ENCODE measurements at regions not wholly inside any gene's neighbourhood (a gene's known extent, or its start where the extent isn't known, plus 50 kb on each side); places are given as distances from the start of the nearest gene placed in this dataset.
A peak's percentile ranks its signal among the peaks of the same experiment; 100 is the strongest.

DNA sequence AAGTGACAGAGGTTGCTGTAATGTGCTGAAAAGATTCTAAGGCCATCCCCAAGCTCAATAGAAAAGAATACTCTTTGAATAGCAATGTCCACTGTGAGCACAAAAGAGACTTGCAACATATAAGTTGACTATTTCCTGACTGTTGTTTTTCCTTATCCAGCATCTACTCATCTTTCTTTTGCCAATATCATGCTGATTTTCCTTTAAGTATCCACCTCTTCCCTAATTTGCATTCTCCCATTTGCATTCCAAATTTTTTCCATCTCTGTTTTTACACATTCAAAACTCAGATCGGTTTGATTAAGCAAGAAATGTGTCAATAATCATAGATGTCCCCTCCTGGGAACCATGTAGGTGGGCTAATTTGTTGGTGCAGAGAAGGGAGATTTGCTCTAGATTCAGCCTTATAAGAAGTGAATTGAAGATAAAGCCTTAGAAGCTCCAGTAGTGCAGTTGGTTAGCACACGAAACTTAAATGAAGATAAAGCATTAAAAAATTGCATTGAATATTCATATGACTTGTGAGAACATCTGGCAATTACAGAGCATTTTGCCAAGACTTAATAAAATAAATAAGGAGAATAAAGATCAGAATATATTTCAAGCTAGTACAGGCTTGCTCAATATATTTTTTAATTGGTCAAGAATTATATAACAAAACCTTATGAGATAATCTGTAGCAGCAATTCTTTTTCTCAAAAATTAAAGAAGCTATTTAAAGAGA lies 267.6 kb downstream of the TMEM167A start:
- DNase-seq (ENCODE audit: low read depth in 4 of 4, low spot score in 1 of 4): no peak

GRCh38 chr5:82808960-82809359 lies 268.2 kb downstream of the TMEM167A start:
- no peak for DNase-seq (ENCODE audit: low read depth in 4 of 4, low spot score in 1 of 4)

DNA sequence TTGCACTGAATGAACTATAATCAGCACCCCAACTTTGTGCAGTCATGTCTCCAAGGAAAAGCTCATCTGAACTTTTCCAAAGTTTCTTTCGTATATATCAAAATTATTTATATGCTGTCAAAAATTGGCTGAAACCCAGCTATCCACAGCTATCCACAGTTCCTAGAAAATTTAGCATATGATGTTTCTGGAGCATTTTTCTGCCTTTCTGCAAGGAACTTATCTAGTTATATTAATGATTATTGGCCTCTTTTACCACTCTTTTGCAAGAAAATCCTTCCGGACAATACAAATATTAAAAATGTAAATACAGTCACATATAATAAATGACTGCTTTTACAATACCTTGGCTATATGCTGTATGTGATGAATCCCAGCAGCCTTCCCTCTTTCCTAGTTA lies 270.2 kb downstream of the TMEM167A start:
- no peak for DNase-seq (ENCODE audit: low read depth in 4 of 4, low spot score in 1 of 4)

- DNase-seq (ENCODE audit: low read depth in 4 of 4, low spot score in 1 of 4): no peak
Measured at GRCh38 chr5:82806513-82806912, 270.7 kb downstream of the TMEM167A start.

DNA sequence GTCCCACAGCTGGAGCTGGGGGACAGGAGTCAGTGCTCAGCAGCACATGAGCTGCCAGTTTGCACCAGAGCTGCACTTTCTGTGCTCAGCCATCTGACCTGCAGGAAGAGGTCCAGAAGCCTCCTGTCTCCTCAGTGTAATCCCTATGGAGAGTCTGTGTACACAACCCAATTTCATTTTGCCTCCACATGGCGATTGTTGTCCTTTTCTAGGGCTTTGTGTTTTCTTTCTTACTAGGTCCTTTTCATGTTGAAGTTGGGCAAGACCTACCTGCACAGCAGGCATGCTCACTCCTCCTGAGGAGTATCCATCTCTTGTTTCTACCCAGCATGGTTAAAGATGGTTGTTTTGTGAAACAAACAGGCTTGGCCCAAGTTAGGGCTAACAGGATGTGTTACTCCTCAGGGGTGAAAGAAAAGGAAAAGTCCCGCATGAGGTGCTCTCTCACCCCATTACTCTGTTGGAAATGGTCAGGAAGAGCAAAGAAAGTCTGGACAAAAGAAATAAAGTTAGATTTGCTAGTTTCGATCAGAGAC lies 273.0 kb downstream of the TMEM167A start:
- DNase-seq (ENCODE audit: low read depth in 4 of 4, low spot score in 1 of 4): no peak

GRCh38 chr5:82802954-82803353 lies 274.2 kb downstream of the TMEM167A start:
- DNase-seq (ENCODE audit: low read depth in 4 of 4, low spot score in 1 of 4): no peak

- DNase-seq (ENCODE audit: low read depth in 4 of 4, low spot score in 1 of 4): no peak
Measured at GRCh38 chr5:82800826-82801225, 276.4 kb downstream of the TMEM167A start.

DNA sequence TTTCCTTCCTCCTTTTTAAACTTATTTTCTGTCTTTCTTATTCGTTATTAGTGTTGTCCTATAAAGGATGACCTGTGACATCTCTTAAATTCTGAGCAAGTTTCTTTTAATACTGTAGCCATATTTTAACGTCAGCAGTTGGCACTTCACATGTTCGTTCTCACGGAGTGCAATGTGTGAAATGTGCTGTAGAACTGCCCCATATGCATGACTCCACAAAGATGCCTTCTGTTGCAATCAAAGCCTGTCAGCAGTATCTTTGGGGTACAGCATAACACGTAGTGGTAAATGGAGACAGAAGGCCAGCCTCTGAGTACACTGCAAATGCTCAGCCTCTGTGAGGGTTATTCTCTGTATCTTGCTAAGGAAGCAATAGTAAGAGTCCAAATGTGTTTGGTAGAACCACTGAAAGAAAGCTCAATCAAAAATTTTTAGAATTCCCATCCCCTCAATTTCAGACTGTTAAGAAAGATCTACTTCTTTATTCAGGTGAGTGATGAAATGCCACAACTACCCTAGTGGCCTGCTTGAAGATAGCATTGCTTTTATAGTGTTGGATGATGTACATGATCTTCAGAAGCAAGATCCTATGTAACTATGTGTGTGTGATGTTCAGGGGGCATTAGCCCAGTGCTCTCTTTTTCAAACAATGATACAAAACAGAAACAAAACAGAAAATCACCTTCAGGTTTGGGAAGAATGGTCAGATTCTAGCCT lies 277.7 kb downstream of the TMEM167A start:
- DNase-seq (ENCODE audit: low read depth in 4 of 4, low spot score in 1 of 4): no peak

- DNase-seq (ENCODE audit: low read depth in 4 of 4, low spot score in 1 of 4): no peak
Measured at GRCh38 chr5:82798676-82799075, 278.5 kb downstream of the TMEM167A start.

GRCh38 chr5:82796643-82797416 lies 280.4 kb downstream of the TMEM167A start:
- DNase-seq (ENCODE audit: low read depth in 4 of 4, low spot score in 1 of 4): no peak

DNA sequence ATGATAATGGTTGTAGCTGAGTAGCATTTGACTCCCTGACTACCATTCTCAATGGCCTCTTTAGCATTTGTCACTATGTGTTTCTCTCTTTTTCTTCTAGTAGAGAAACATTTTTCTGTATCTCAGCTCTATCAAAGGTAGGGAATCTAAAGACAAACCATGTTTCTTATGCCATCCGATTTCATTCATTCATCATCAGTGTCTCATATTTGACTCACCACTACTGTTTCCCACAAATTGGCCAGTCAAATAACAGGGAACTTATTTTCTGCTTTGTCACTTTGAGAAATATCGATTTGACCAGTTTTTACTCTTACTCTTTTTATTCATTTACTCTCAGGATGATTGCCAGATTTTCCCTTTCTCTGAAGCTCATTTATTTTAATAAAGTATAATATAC lies 282.3 kb downstream of the TMEM167A start:
- DNase-seq (ENCODE audit: low read depth in 4 of 4, low spot score in 1 of 4): no peak

- DNase-seq (ENCODE audit: low read depth in 4 of 4, low spot score in 1 of 4): peak in 3 of 4 experiments; percentile 11 to 28 (median 12)
Measured at GRCh38 chr5:82793808-82794419, 283.3 kb downstream of the TMEM167A start.

- DNase-seq (ENCODE audit: low read depth in 4 of 4, low spot score in 1 of 4): no peak
Measured at GRCh38 chr5:82792096-82792495, 285.1 kb downstream of the TMEM167A start.

DNA sequence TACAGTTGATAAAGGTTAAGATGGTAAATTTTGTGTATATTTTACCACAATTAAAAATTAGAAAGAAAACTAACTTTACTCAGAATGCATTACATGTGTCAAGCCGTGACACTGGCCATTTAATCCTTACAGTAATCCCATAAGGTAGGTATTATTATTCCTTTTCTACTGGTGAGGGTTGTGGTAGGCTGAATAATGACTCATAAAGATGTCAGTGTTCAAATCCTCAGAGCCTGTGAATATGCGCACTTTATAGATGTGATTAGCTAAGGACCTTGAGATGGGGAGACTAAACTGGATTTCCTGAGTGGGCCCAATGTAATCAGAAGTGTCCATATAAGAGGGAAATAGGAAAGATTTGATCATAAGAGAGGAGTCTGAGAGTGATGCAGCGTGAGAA lies 288.1 kb downstream of the TMEM167A start:
- DNase-seq (ENCODE audit: low read depth in 4 of 4, low spot score in 1 of 4): no peak

GRCh38 chr5:82786748-82787147 lies 290.4 kb downstream of the TMEM167A start:
- DNase-seq (ENCODE audit: low read depth in 4 of 4, low spot score in 1 of 4): no peak

- no peak for DNase-seq (ENCODE audit: low read depth in 4 of 4, low spot score in 1 of 4)
Measured at GRCh38 chr5:82785882-82786509, 291.2 kb downstream of the TMEM167A start.

- DNase-seq (ENCODE audit: low read depth in 4 of 4, low spot score in 1 of 4): no peak
Measured at GRCh38 chr5:82785456-82785855, 291.7 kb downstream of the TMEM167A start.

DNA sequence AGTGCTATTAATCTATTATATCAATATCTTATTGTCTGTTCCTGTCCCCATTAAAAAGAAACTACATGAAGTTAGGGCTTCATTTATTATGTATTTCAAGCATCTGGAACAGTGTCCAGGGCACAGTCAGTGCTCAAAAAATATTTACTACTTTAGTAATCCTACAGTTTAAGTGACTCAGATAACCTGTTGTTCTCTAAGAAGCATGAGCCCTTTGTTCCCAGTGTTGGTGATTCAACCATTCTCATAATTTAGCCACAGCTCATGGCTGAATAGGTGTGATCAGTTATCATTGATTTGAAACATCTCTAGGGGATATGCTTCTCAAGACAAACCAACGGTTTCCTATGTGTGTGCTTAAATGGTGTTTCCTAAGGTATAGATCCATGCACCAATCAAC lies 292.7 kb downstream of the TMEM167A start:
- no peak for DNase-seq (ENCODE audit: low read depth in 4 of 4, low spot score in 1 of 4)

- DNase-seq (ENCODE audit: low read depth in 4 of 4, low spot score in 1 of 4): no peak
Measured at GRCh38 chr5:82777106-82777505, 300.1 kb downstream of the TMEM167A start.

GRCh38 chr5:82772281-82772680 lies 304.9 kb downstream of the TMEM167A start:
- no peak for DNase-seq (ENCODE audit: low read depth in 4 of 4, low spot score in 1 of 4)

DNA sequence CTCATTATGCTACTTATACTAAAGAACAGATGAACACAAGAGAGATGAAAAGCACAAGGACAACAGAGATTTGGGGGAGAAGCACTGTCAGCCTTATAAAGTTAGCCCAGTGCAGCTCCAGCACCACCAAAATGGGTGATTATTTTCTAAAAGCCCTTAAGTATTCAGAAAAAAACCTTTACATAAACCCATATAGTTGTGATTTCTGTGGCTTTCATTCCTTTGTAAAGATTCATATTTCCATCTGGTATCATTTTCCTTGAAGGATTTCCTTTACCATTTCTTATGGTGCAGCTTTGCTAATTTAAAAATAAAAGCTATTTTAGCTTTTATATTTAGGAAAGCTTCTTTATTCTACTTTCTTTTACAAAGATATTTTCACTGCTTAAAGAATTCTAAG lies 311.0 kb downstream of the TMEM167A start:
- no peak for DNase-seq (ENCODE audit: low read depth in 4 of 4, low spot score in 1 of 4)

All from stimulated activated CD4-positive, alpha-beta T cell treated with anti-CD3 and anti-CD28 coated beads, Interleukin-1b, Interleukin-23, amount 100 ng/mL, for 24 hours (primary cell).